Osteocyte (in vitro differentiated cells): ENCODE measurements at regions not wholly inside any gene's neighbourhood (a gene's known extent, or its start where the extent isn't known, plus 50 kb on each side); places are given as distances from the start of the nearest gene placed in this dataset.
"Not testable (repeated sequence)": the region's sequence is repeated elsewhere in the genome, so short reads cannot be mapped to it uniquely, and the experiment has no call there.

ENCODE experiments used
- DNase-seq: peaks from one replicate; pipeline ENCODE4 v3.0.0; 2021; ENCODE audit warnings: mixed read lengths; ENCODE audit not compliant: unreplicated experiment; ENCODE audit errors: extremely low spot score
- H3K27ac Mint-ChIP-seq: one replicate; pipeline ENCODE4 v1.8.0; 2021; ENCODE audit warnings: mild to moderate bottlenecking, mixed read lengths; ENCODE audit not compliant: unreplicated experiment
- H3K27me3 Mint-ChIP-seq: one replicate; pipeline ENCODE4 v1.8.0; 2021; ENCODE audit warnings: mixed read lengths; ENCODE audit not compliant: unreplicated experiment
- H3K36me3 Mint-ChIP-seq: one replicate; pipeline ENCODE4 v1.8.0; 2021; ENCODE audit warnings: mixed read lengths; ENCODE audit not compliant: unreplicated experiment
- H3K4me1 Mint-ChIP-seq: one replicate; pipeline ENCODE4 v1.8.0; 2021; ENCODE audit warnings: mixed read lengths; ENCODE audit not compliant: unreplicated experiment
- H3K4me3 Mint-ChIP-seq: one replicate; pipeline ENCODE4 v1.8.0; 2021; ENCODE audit warnings: mild to moderate bottlenecking, moderate library complexity, mixed read lengths; ENCODE audit not compliant: unreplicated experiment
- H3K9me3 Mint-ChIP-seq: one replicate; pipeline ENCODE4 v1.8.0; 2021; ENCODE audit warnings: mixed read lengths; ENCODE audit not compliant: unreplicated experiment
- CTCF ChIP-seq: fragments of 200-600 bp; sonication (generic); IDR thresholded peaks from 2 replicates; pipeline ENCODE4 v1.5.0; 2021; ENCODE audit warnings: antibody characterized with exemption, mild to moderate bottlenecking, moderate library complexity

DNA sequence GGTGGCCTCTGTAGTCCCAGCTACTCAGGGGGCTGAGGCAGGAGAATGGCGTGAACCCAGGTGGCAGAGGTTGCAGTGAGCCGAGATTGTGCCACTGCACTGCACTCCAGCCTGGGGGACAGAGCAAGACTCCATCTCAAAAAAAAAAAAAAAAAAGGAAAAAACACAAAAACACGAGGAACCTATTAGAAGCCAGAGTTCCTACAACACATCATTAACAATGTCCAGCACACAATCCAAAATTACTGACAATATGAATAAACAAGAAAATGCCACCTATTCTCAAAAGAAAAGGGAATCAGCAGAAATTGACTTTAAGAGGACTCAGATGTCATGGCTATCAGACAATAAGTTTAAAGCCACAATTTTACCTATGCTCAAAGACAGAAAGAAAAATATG is 57.3 kb upstream of the HS3ST3A1 start:
- not testable (repeated sequence) for H3K27ac Mint-ChIP-seq, DNase-seq, H3K9me3 Mint-ChIP-seq, H3K4me1 Mint-ChIP-seq, H3K4me3 Mint-ChIP-seq, H3K36me3 Mint-ChIP-seq, H3K27me3 Mint-ChIP-seq

GRCh38 chr17:13665872-13666635 is 64.3 kb upstream of the HS3ST3A1 start:
- peaks cover 24% of the 10 kb centered on the region for H3K9me3 Mint-ChIP-seq
- no peak overlapping the region for H3K27ac Mint-ChIP-seq
- no peak overlapping the region for H3K4me3 Mint-ChIP-seq
- H3K36me3 Mint-ChIP-seq = no peaks in the 10 kb centered on the region
- TF ChIP-seq CTCF = no peak
- H3K27me3 Mint-ChIP-seq = peaks cover 10% of the 10 kb centered on the region
- DNase-seq = no peak
- no peaks in the 10 kb centered on the region for H3K4me1 Mint-ChIP-seq

DNA sequence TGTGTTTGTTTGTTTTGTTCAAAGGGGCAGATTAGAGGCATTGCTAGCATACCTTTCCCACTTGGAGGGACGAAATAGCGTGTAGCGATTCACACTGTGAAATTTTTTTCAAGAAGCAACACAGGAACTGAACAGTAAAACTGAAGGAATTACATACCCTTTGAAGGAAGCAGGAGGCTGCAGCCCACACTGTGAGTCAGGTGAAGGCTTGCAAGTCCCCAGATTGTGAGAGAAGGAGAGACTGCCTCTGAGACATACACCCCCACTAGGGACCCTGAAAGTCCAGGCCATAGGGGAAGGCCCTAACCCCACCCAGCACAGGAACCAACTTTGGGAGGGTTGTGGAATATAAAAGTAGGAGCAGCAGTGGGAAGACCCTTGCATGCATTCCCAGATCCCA is 69.6 kb upstream of the HS3ST3A1 start:
- TF ChIP-seq CTCF = no peak
- DNase-seq = no peak
- Mint-ChIP-seq H3K36me3 (no peaks in the 10 kb centered on the region), H3K4me1 (no peaks in the 10 kb centered on the region), H3K27me3 (peaks cover 31% of the 10 kb centered on the region), H3K4me3 (no peak overlapping the region), H3K9me3 (peaks cover 33% of the 10 kb centered on the region), H3K27ac (no peak overlapping the region)

DNA sequence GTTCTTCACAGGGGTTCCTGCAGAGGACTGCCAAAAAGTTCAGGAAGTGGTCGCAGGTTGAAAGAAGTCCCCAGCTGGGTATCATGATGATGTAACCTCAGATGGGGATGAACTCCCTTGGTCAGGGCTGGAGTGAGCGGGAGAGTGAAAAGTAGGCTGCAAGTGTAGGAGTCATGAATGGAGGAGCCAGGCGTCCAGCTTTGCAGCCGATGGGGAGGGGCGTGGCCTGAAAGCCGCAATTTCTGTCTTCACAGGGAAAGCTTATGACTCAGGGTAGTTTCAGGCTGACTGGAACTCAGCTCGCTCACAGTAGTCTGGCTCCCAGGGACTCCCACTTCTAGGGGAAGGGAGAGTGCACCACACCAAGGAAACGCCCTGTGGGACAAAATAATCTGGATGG is 70.0 kb upstream of the HS3ST3A1 start:
- H3K27ac Mint-ChIP-seq = no peak overlapping the region
- H3K9me3 Mint-ChIP-seq = peaks cover 33% of the 10 kb centered on the region
- H3K4me1 Mint-ChIP-seq = no peaks in the 10 kb centered on the region
- H3K27me3 Mint-ChIP-seq = peaks cover 31% of the 10 kb centered on the region
- H3K4me3 Mint-ChIP-seq = no peak overlapping the region
- no peak for TF ChIP-seq CTCF
- H3K36me3 Mint-ChIP-seq = no peaks in the 10 kb centered on the region
- no peak for DNase-seq

GRCh38 chr17:13678361-13678760 is 76.6 kb upstream of the HS3ST3A1 start:
- no peak for TF ChIP-seq CTCF
- no peak overlapping the region for H3K27ac Mint-ChIP-seq
- peaks cover 4% of the 10 kb centered on the region for H3K9me3 Mint-ChIP-seq

More at GRCh38 chr17:13678361-13678760, 76.6 kb upstream of the HS3ST3A1 start:
- Mint-ChIP-seq H3K36me3 (no peaks in the 10 kb centered on the region), H3K4me1 (no peaks in the 10 kb centered on the region), H3K27me3 (peaks cover 49% of the 10 kb centered on the region), H3K4me3 (no peak overlapping the region)
- DNase-seq = no peak
